ENCODE measurements at regions not wholly inside any gene's neighbourhood (a gene's known extent, or its start where the extent isn't known, plus 50 kb on each side); places are given as distances from the start of the nearest gene placed in this dataset.

GRCh38 chr11:80617156-80617555 lies 1176.3 kb upstream of the TENM4 start:
- H3K27me3 ChIP-seq (ENCODE audit: control insufficient read depth in 2 of 2, insufficient read depth in 2 of 2, low read length in 2 of 2): no peaks in the 10 kb centered on the region
- H3K9ac ChIP-seq (replicated peaks; ENCODE audit: extremely low read depth, insufficient read depth, low read length): no peak overlapping the region
- no peak overlapping the region for H2AFZ ChIP-seq (ENCODE audit: low read depth, low read length)
- DNase-seq (ENCODE audit: low read depth, low spot score) (no peak), FAIRE-seq (no peak)
- POLR2A ChIA-PET: no interaction called here
- intact Hi-C loops (cut with micrococcal nuclease): no loop called here
- H3K4me3 ChIP-seq (replicated peaks in 1 of 3; ENCODE audit: insufficient read depth in 1 of 3, low read depth in 1 of 3, low read length in 3 of 3): no peak overlapping the region
- H3K79me2 ChIP-seq (ENCODE audit: control insufficient read depth, insufficient read depth, low read length): no peaks in the 10 kb centered on the region
- no peaks in the 10 kb centered on the region for H3K36me3 ChIP-seq (ENCODE audit: control insufficient read depth in 2 of 2, extremely low read depth in 1 of 2, insufficient read depth in 2 of 2, low read length in 2 of 2)
- no peaks in the 10 kb centered on the region for H3K4me1 ChIP-seq (ENCODE audit: control insufficient read depth, extremely low read depth, insufficient read depth, low read length)
- TF ChIP-seq POLR2AphosphoS5 (IDR thresholded peaks at IDR 0.05; ENCODE audit: insufficient read depth, low read depth, low read length) (no peak), MYC (IDR thresholded peaks at IDR 0.05; ENCODE audit: low read depth, low read length) (no peak), FOS (IDR thresholded peaks at IDR 0.05; ENCODE audit: borderline replicate concordance, insufficient read depth, low read length) (no peak), JUN (IDR thresholded peaks at IDR 0.05; ENCODE audit: borderline replicate concordance, insufficient read depth, insufficient read length, low read depth) (no peak), EZH2 (IDR thresholded peaks at IDR 0.05; ENCODE audit: borderline replicate concordance, low read depth, low read length, severe bottlenecking) (no peak), CTCF (IDR thresholded peaks at IDR 0.05; ENCODE audit: extremely low read depth in 1 of 2, insufficient read depth in 1 of 2, low read depth in 1 of 2, low read length in 2 of 2) (no peak), POLR2A (IDR thresholded peaks at IDR 0.05; ENCODE audit: low read depth, low read length) (no peak), MAX (IDR thresholded peaks at IDR 0.05; ENCODE audit: insufficient read depth, insufficient read length) (no peak), GATA2 (IDR thresholded peaks at IDR 0.05; ENCODE audit: insufficient read depth, insufficient read length, low read depth, low read length) (no peak)
- H3K9me1 ChIP-seq (replicated peaks; ENCODE audit: control insufficient read depth, extremely low read depth, insufficient read depth, low read length): no peaks in the 10 kb centered on the region
- no peak overlapping the region for H3K4me2 ChIP-seq (ENCODE audit: insufficient read depth, low read length)
- H4K20me1 ChIP-seq (replicated peaks; ENCODE audit: control insufficient read depth, extremely low read depth, insufficient read depth, low read length): no peaks in the 10 kb centered on the region
- BruUV-seq (replicated peaks): no TSS peak
- CTCF ChIA-PET: no interaction called here
- dilution Hi-C loops (cut with MboI; ENCODE audit: extremely low pct_ligation_motif_present, low sequenced_read_pairs): no loop called here
- H3K9me3 ChIP-seq (replicated peaks; ENCODE audit: control insufficient read depth, insufficient read depth, low read length): no peaks in the 10 kb centered on the region
- no peak overlapping the region for H3K27ac ChIP-seq (ENCODE audit: insufficient read depth, low read depth, low read length)
